Natural killer cell (primary cell): ENCODE measurements at regions not wholly inside any gene's neighbourhood (a gene's known extent, or its start where the extent isn't known, plus 50 kb on each side); places are given as distances from the start of the nearest gene placed in this dataset.

ENCODE experiments used
- ATAC-seq, 3 donors: fragments of 150-1000 bp in 2 of 3; fragments of 200-7000 bp in 1 of 3; cut with Tn5 transposase; 1 replicate in 1 of 3; 2 replicates in 2 of 3; pipeline ENCODE4 v1.10.0; 2021; ENCODE audit warnings: mild to moderate bottlenecking in 2 of 3, moderate library complexity in 2 of 3
- DNase-seq, 2 donors: peaks; one replicate each; pipeline versions ENCODE4 v3.0.0 to v3.0.0-alpha.2; 2013 to 2021; ENCODE audit warnings: mixed read lengths in 1 of 2
- H3K27ac ChIP-seq: one replicate; pipeline ENCODE4 v1.5.1; 2013; ENCODE audit warnings: mild to moderate bottlenecking, low read length
- H3K27me3 ChIP-seq: one replicate; pipeline ENCODE4 v1.6.1; 2013; ENCODE audit warnings: low read length; ENCODE audit not compliant: control insufficient read depth, insufficient read depth
- H3K36me3 ChIP-seq: one replicate; pipeline ENCODE4 v1.6.1; 2013; ENCODE audit warnings: low read length; ENCODE audit not compliant: control insufficient read depth, insufficient read depth
- H3K4me1 ChIP-seq: one replicate; pipeline ENCODE4 v1.6.1; 2013; ENCODE audit warnings: low read length; ENCODE audit not compliant: control insufficient read depth, insufficient read depth
- H3K4me3 ChIP-seq: one replicate; pipeline ENCODE4 v1.5.1; 2013; ENCODE audit warnings: low read length
- H3K9me3 ChIP-seq: one replicate; pipeline ENCODE4 v1.6.1; 2013; ENCODE audit warnings: low read length; ENCODE audit not compliant: control insufficient read depth, insufficient read depth
- H3K27ac Mint-ChIP-seq, 2 donors: one replicate each; pipeline ENCODE4 v1.8.0; 2022; ENCODE audit warnings: mild to moderate bottlenecking in 2 of 2, mixed read lengths in 2 of 2, moderate library complexity in 1 of 2
- H3K27me3 Mint-ChIP-seq, 2 donors: one replicate each; pipeline ENCODE4 v1.8.0; 2022; ENCODE audit warnings: low read depth in 2 of 2, mixed read lengths in 2 of 2
- H3K36me3 Mint-ChIP-seq: one replicate; pipeline ENCODE4 v1.8.0; 2022; ENCODE audit warnings: mixed read lengths
- H3K4me1 Mint-ChIP-seq, 2 donors: one replicate each; pipeline ENCODE4 v1.8.0; 2022; ENCODE audit warnings: mixed read lengths in 2 of 2
- H3K4me3 Mint-ChIP-seq: one replicate; pipeline ENCODE4 v1.8.0; 2022; ENCODE audit warnings: mild to moderate bottlenecking, moderate library complexity, mixed read lengths
- H3K9me3 Mint-ChIP-seq, 2 donors: one replicate each; pipeline ENCODE4 v1.8.0; 2022; ENCODE audit warnings: mixed read lengths in 2 of 2
- WGBS: methylation state at CpG from one replicate; pipeline ENCODE4 v1.1.7; 2013; ENCODE audit warnings: missing lambda C conversion rate; ENCODE audit not compliant: insufficient coverage; 5-methylcytosine and 5-hydroxymethylcytosine counted together
- intact Hi-C: fragments of 100-400 bp; cut with micrococcal nuclease; formaldehyde crosslinking; loops from one replicate; pipeline ENCODE4 v1.14.2; 2022
- TF ChIP-seq, protein P1 (sequence below): fragments of 200-600 bp; IDR thresholded peaks from one replicate; pipeline ENCODE4 v1.8.0; 2022; ENCODE audit warnings: antibody characterized with exemption

DNA sequence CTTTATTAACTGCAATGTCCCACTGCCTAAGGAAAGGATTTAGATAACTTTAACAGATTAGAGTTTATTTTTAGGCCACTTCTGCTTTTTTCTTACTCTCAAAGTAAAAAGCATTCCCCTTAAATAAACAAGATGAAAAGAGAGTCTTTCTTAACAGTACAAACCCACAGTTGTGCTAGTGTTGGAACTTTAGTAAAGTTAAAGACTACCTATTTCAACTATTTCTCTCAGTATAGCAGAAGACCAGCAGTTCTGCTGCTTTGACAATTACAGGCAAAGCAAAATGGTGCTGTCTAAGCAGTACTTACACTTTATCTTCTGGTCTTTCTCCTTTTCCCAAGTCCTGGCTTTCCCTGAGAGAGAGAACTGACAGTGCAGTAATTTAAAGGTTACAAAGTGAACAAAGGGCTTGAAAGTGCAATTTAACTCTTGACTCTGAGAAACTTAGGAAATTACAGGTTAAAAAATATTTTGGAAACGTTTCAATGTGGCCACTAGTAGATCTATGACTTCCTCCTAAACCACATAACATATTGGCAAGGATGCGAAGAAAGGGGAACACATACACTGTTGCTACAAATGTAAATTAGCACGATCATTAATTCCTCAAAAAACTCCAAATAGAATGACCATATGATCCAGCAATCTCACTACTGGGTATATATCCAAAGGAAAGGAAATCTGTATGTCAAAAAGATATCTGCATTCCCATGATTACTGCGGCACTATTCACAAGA is 135.4 kb upstream of the POGK start:
- H3K36me3 Mint-ChIP-seq, result no peaks in the 10 kb centered on the region

DNA sequence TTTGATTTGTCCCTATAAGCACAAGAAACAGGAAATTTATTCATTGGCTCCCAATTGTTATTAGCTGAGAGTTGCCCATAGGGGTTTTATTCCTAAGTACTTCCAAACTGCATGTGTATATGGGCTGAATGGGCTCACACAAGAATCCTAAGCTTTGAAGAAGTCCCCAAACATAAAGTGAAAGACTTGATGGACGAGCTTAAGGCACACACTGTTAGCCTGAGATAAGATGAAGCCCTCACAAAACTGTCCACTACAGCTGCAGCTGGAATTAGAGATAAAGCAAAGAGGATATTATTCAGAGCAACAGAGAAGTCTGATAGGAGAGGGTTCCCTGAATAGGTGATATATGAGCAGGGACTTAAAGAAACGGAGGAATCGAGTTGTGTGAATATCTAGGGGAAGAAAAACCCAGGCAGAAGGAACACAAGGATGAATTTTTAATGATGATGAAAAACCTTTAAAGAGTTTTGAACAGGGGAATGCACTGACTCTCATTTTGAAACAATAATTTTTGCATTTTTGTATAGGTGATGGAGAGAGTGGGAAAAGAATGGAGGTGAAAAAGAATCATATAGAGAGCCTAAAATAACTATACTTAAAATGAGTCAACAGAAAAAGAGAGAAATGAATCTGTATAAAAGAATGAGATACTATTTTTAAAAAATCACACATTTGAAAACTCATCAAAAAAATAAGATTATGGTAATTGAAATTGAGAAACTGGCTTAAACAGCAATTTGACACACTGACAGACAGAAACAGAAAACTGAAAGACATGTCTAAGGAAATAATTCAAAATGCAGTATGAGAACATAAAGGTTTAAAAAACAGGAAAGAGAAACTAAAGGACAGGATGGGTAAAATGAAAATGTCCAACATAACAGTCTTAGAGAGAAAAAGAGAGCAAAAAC is 133.6 kb upstream of the POGK start:
- Histone ChIP-seq H3K27me3 (no peaks in the 10 kb centered on the region), H3K9me3 (no peaks in the 10 kb centered on the region), H3K27ac (no peak overlapping the region), H3K36me3 (no peaks in the 10 kb centered on the region), H3K4me3 (no peak overlapping the region), H3K4me1 (no peaks in the 10 kb centered on the region)
- no peak overlapping the region for H3K27ac Mint-ChIP-seq
- H3K9me3 Mint-ChIP-seq, result peaks cover 0 to 2% of the 10 kb centered on the region in 2 donors
- H3K4me1 Mint-ChIP-seq, result no peaks in the 10 kb centered on the region
- DNase-seq, result no peak
- no peak overlapping the region for H3K4me3 Mint-ChIP-seq
- no peaks in the 10 kb centered on the region for H3K36me3 Mint-ChIP-seq
- intact Hi-C loops, result no loop called here
- ATAC-seq, result no peak
- WGBS, result 4% methylated on average over 3 of the region's 3 CpGs
- TF ChIP-seq, protein P1, sequence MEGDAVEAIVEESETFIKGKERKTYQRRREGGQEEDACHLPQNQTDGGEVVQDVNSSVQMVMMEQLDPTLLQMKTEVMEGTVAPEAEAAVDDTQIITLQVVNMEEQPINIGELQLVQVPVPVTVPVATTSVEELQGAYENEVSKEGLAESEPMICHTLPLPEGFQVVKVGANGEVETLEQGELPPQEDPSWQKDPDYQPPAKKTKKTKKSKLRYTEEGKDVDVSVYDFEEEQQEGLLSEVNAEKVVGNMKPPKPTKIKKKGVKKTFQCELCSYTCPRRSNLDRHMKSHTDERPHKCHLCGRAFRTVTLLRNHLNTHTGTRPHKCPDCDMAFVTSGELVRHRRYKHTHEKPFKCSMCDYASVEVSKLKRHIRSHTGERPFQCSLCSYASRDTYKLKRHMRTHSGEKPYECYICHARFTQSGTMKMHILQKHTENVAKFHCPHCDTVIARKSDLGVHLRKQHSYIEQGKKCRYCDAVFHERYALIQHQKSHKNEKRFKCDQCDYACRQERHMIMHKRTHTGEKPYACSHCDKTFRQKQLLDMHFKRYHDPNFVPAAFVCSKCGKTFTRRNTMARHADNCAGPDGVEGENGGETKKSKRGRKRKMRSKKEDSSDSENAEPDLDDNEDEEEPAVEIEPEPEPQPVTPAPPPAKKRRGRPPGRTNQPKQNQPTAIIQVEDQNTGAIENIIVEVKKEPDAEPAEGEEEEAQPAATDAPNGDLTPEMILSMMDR, result no peak
- H3K27me3 Mint-ChIP-seq, result peaks cover 8 to 26% of the 10 kb centered on the region in 2 donors

More for the DNA sequence above, 135.4 kb upstream of the POGK start:
- no peaks in the 10 kb centered on the region for H3K9me3 ChIP-seq
- no peak overlapping the region for H3K27ac ChIP-seq
- no peak overlapping the region for H3K4me3 ChIP-seq
- H3K27me3 Mint-ChIP-seq, result peaks cover 8 to 26% of the 10 kb centered on the region in 2 donors
- peaks cover 0 to 2% of the 10 kb centered on the region in 2 donors for H3K9me3 Mint-ChIP-seq
- no peaks in the 10 kb centered on the region for H3K4me1 ChIP-seq
- DNase-seq, result no peak
- no peak for ATAC-seq
- no peaks in the 10 kb centered on the region for H3K36me3 ChIP-seq
- intact Hi-C loops, result no loop called here
- TF ChIP-seq, protein P1, result no peak
- no peaks in the 10 kb centered on the region for H3K4me1 Mint-ChIP-seq
- H3K27me3 ChIP-seq, result no peaks in the 10 kb centered on the region
- no peak overlapping the region for H3K27ac Mint-ChIP-seq
- no peak overlapping the region for H3K4me3 Mint-ChIP-seq
- WGBS, result 19% methylated on average over 3 of the region's 4 CpGs

DNA sequence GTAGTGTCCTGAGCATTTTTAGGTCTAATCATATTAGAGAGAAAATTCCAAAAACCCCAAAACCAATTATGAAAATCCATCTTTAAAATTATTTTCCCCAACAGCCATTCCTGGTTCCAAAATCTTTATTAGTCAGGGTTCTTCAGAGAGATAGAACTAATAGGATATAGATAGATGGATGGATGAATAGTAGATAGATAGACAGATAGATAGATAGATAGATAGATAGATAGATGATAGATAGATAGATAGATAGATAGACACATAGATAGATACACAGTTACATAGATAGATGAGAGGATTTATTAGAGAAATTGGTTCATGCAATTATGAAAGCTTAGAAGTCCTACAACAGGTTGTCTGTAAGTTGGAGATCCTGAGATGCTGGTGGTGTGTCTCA is 122.7 kb upstream of the POGK start:
- H3K36me3 Mint-ChIP-seq, result no peaks in the 10 kb centered on the region
- H3K4me3 Mint-ChIP-seq, result no peak overlapping the region
- TF ChIP-seq, protein P1, result no peak
- H3K4me1 Mint-ChIP-seq, result no peaks in the 10 kb centered on the region
- ATAC-seq (no peak), DNase-seq (no peak)
- Histone ChIP-seq H3K36me3 (no peaks in the 10 kb centered on the region), H3K4me1 (no peaks in the 10 kb centered on the region), H3K27ac (no peak overlapping the region), H3K9me3 (no peaks in the 10 kb centered on the region), H3K27me3 (peaks cover 2% of the 10 kb centered on the region), H3K4me3 (no peak overlapping the region)
- no peak overlapping the region for H3K27ac Mint-ChIP-seq
- peaks cover 0 to 11% of the 10 kb centered on the region in 2 donors for H3K27me3 Mint-ChIP-seq
- intact Hi-C loops, result no loop called here
- peaks cover 0 to 2% of the 10 kb centered on the region in 2 donors for H3K9me3 Mint-ChIP-seq
